HepG2 (cell line): ENCODE measurements at regions not wholly inside any gene's neighbourhood (a gene's known extent, or its start where the extent isn't known, plus 50 kb on each side); places are given as distances from the start of the nearest gene placed in this dataset.

Source experiments
- ATAC-seq: fragments of 200-7000 bp; cut with Tn5 transposase; 3 replicates; pipeline ENCODE4 v1.9.1; 2020; ENCODE audit warnings: mild to moderate bottlenecking, moderate library complexity
- BruUV-seq: library from RNA; stranded (reverse); fragments of 400-500 nt; replicated peaks from 2 replicates; lab custom pipeline; 2021; lab: Mats Ljungman, UMichigan
- CTCF ChIA-PET: fragments of 300-600 bp; formaldehyde crosslinking; extraction: SDS; loops from one replicate; lab custom pipeline; 2021; ENCODE audit warnings: low total read pairs, inconsistent platforms, low intra/inter-chr PET ratio; lab: Yijun Ruan, JAX
- POLR2A ChIA-PET: fragments of 350-600 bp; sonication (Branson Sonifier 250); formaldehyde crosslinking; loops from one replicate; lab custom pipeline; 2020; ENCODE audit warnings: antibody characterized with exemption, inconsistent platforms; lab: Yijun Ruan, JAX
- DNase-seq: peaks from one replicate; pipeline ENCODE4 v3.0.0-alpha.2; 2015; ENCODE audit warnings: low spot score
- FAIRE-seq: peaks from 3 replicates; lab custom pipeline; 2011; peaks lifted over from hg19 to GRCh38; lab: Jason Lieb, UNC
- H2AFZ ChIP-seq: one replicate; pipeline ENCODE4 v1.6.1; 2011; ENCODE audit warnings: low read length, inconsistent platforms
- H3K27ac ChIP-seq: fragments of 300-600 bp; 3 replicates; pipeline ENCODE4 v1.8.0; 2011; ENCODE audit warnings: mixed run types, mild to moderate bottlenecking, mixed read lengths, low read length, inconsistent platforms; ENCODE audit not compliant: insufficient read depth; ENCODE audit errors: extremely low read length
- H3K27me3 ChIP-seq, 2 experiments: fragments of 200-600 bp in 1 of 2; 2 replicates in 1 of 2; 3 replicates in 1 of 2; pipeline versions ENCODE4 v1.6.0 to v1.8.0; 2011; ENCODE audit warnings: low read length in 2 of 2, mild to moderate bottlenecking in 2 of 2, moderate library complexity in 2 of 2, inconsistent platforms in 1 of 2; ENCODE audit not compliant: insufficient read depth in 2 of 2, control insufficient read depth in 1 of 2
- H3K36me3 ChIP-seq, 2 experiments: fragments of 200-600 bp in 1 of 2; replicated peaks in 1 of 2; 2 replicates in 1 of 2; 3 replicates in 1 of 2; pipeline versions ENCODE4 v1.5.1 to v1.8.0; 2011; ENCODE audit warnings: low read length in 2 of 2, inconsistent platforms in 1 of 2; ENCODE audit not compliant: insufficient read depth in 2 of 2, control insufficient read depth in 1 of 2
- H3K4me1 ChIP-seq: 2 replicates; pipeline ENCODE4 v1.5.1; 2012; ENCODE audit warnings: low read length, inconsistent platforms; ENCODE audit not compliant: insufficient read depth
- H3K4me2 ChIP-seq: 2 replicates; pipeline ENCODE4 v1.6.0; 2011; ENCODE audit warnings: low read depth, low read length, inconsistent platforms
- H3K4me3 ChIP-seq, 3 experiments: fragments of 200-600 bp in 1 of 3; sonication (generic), shearing (Covaris generic) in 1 of 3; replicated peaks in 1 of 3; 2 replicates each; pipeline ENCODE4 v1.5.1; 2011 to 2016; ENCODE audit warnings: low read length in 3 of 3, inconsistent platforms in 2 of 3, low read depth in 2 of 3, mild to moderate bottlenecking in 2 of 3, control low read depth in 1 of 3, mixed read lengths in 1 of 3; ENCODE audit not compliant: insufficient read depth in 1 of 3
- H3K79me2 ChIP-seq: one replicate; pipeline ENCODE4 v1.6.1; 2011; ENCODE audit warnings: low read length, inconsistent platforms; ENCODE audit not compliant: insufficient read depth
- H3K9ac ChIP-seq: 2 replicates; pipeline ENCODE4 v1.6.0; 2011; ENCODE audit warnings: mild to moderate bottlenecking, low read depth, low read length, inconsistent platforms; ENCODE audit not compliant: insufficient read depth
- H3K9me3 ChIP-seq: 2 replicates; pipeline ENCODE4 v1.5.1; 2012; ENCODE audit warnings: mild to moderate bottlenecking, low read length
- H4K20me1 ChIP-seq: 2 replicates; pipeline ENCODE4 v1.6.0; 2011; ENCODE audit warnings: inconsistent platforms, mild to moderate bottlenecking, low read length, moderate library complexity; ENCODE audit not compliant: insufficient read depth
- BCLAF1 ChIP-seq: fragments of 450-650 bp; IDR thresholded peaks from 2 replicates; pipeline ENCODE4 v1.6.1; 2017; ENCODE audit warnings: mild to moderate bottlenecking
- HOXA3 ChIP-seq: sonication (generic); formaldehyde crosslinking; IDR thresholded peaks from 2 replicates; pipeline ENCODE4 v1.5.0; 2020; ENCODE audit warnings: missing genetic modification reagents
- IRF9 ChIP-seq: sonication (generic); formaldehyde crosslinking; IDR thresholded peaks from 2 replicates; pipeline ENCODE4 v1.8.0; 2022; ENCODE audit warnings: missing genetic modification reagents, mild to moderate bottlenecking, borderline replicate concordance
- SCMH1 ChIP-seq: sonication (generic); formaldehyde crosslinking; IDR thresholded peaks from 2 replicates; pipeline ENCODE4 v1.9.0; 2021; ENCODE audit warnings: missing genetic modification reagents, mild to moderate bottlenecking, borderline replicate concordance
- ZFP37 ChIP-seq: sonication (generic); formaldehyde crosslinking; IDR thresholded peaks from 2 replicates; pipeline ENCODE4 v1.4.0; 2020; ENCODE audit warnings: missing genetic modification reagents, borderline replicate concordance
- ZNF12 ChIP-seq: sonication (generic); formaldehyde crosslinking; IDR thresholded peaks from 2 replicates; pipeline ENCODE4 v1.5.0; 2020; ENCODE audit warnings: missing genetic modification reagents
- ZNF562 ChIP-seq: sonication (generic); formaldehyde crosslinking; IDR thresholded peaks from 2 replicates; pipeline ENCODE4 v1.8.0; 2022; ENCODE audit warnings: missing genetic modification reagents, borderline replicate concordance
- ZNF740 ChIP-seq: sonication (generic); formaldehyde crosslinking; IDR thresholded peaks from 2 replicates; pipeline ENCODE4 v1.4.0; 2020; ENCODE audit warnings: missing genetic modification reagents
- ZNF879 ChIP-seq: sonication (generic); formaldehyde crosslinking; IDR thresholded peaks from 2 replicates; pipeline ENCODE4 v1.8.1; 2023; ENCODE audit warnings: missing genetic modification reagents
- WGBS: methylation state at CpG from one replicate; pipeline ENCODE4 v1.1.6; 2017; ENCODE audit warnings: low lambda C conversion rate; 5-methylcytosine and 5-hydroxymethylcytosine counted together
- in situ Hi-C: cut with HindIII; loops from 2 replicates; pipeline ENCODE4 v1.10.0; 2017; ENCODE audit warnings: low pct_unique_long_range_greater_than_20kb; ENCODE audit not compliant: extremely low pct_ligation_motif_present
- intact Hi-C: fragments of 100-400 bp; cut with micrococcal nuclease; formaldehyde crosslinking; loops from one replicate; pipeline ENCODE4 v1.10.0; 2022; ENCODE audit not compliant: unreplicated experiment

- Histone ChIP-seq H3K4me2 (no peak overlapping the region), H3K27me3 (no peaks in the 10 kb centered on the region), H4K20me1 (no peaks in the 10 kb centered on the region), H3K79me2 (no peaks in the 10 kb centered on the region), H3K9ac (no peak overlapping the region), H3K4me1 (no peaks in the 10 kb centered on the region), H2AFZ (no peak overlapping the region), H3K9me3 (peaks cover 94% of the 10 kb centered on the region), H3K27ac (no peak overlapping the region), H3K4me3 (no peak overlapping the region), H3K36me3 (no peaks in the 10 kb centered on the region)
- DNase-seq (no peak), FAIRE-seq (no peak), ATAC-seq (no peak)
- intact Hi-C loops: no loop called here
- ChIA-PET POLR2A (no interaction called here), CTCF (no interaction called here)
- TF ChIP-seq ZNF879 (CRISPR knock-in tag): no peak
- TF ChIP-seq ZFP37 (CRISPR knock-in tag): no peak
- TF ChIP-seq BCLAF1: no peak
- TF ChIP-seq SCMH1: no peak
- no peak for TF ChIP-seq ZNF12
- no peak for TF ChIP-seq HOXA3 (CRISPR knock-in tag)
- TF ChIP-seq ZNF562: no peak
- no peak for TF ChIP-seq ZNF740 (CRISPR knock-in tag)
- no peak for TF ChIP-seq IRF9 (CRISPR knock-in tag)
- no CpG with 5 or more reads among the region's 1 CpG for WGBS
- no TSS peak for BruUV-seq
- in situ Hi-C loops: no loop called here
Measured at GRCh38 chr2:35598310-35598709, 757.3 kb upstream of the CRIM1 start.
